ENCODE measurements at regions not wholly inside any gene's neighbourhood (a gene's known extent, or its start where the extent isn't known, plus 50 kb on each side); places are given as distances from the start of the nearest gene placed in this dataset.

DNA sequence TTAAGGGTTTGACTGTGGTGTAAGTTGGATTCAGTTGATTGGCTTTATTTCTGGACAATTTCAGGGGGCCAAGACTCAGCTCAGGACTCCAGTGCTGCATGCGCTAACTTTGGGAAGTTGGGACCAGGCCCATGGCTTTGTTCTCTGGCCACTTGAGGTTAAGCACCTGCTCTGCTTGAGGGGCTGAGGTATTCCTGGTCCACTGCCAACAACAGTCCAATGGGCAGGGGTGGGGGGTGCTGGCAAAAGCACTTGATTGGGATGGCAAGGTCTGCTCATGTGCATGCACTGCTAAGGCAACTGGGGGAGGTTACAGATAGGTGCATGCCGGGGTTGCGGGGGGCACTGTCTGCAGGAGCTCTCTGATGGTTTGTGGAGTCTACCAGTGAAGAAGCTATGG lies 52.6 kb upstream of the ASB17 start:
- TF ChIP-seq, protein P1, sequence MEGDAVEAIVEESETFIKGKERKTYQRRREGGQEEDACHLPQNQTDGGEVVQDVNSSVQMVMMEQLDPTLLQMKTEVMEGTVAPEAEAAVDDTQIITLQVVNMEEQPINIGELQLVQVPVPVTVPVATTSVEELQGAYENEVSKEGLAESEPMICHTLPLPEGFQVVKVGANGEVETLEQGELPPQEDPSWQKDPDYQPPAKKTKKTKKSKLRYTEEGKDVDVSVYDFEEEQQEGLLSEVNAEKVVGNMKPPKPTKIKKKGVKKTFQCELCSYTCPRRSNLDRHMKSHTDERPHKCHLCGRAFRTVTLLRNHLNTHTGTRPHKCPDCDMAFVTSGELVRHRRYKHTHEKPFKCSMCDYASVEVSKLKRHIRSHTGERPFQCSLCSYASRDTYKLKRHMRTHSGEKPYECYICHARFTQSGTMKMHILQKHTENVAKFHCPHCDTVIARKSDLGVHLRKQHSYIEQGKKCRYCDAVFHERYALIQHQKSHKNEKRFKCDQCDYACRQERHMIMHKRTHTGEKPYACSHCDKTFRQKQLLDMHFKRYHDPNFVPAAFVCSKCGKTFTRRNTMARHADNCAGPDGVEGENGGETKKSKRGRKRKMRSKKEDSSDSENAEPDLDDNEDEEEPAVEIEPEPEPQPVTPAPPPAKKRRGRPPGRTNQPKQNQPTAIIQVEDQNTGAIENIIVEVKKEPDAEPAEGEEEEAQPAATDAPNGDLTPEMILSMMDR (IDR thresholded peaks at IDR 0.05; ENCODE audit: low read depth, low read length, missing control alignments), result no peak

DNA sequence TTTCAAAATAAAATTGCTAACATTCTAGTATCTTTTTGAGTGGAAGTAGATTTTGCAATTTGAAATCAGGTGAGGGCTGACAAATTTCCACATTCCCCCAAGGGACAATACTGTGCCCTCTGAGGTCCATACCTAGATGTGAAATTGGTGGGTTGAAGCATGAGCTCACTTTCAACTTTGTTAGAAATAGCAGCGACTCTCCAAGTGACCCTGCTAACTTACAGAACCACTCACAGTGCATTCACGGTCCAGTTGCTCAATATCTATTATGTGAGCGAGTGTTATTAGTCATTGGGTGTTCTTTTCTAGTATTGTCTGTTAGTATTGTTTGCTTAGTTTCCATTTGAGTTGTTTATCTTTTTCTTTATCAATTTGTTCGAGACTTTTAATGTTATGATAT lies 53.6 kb upstream of the ASB17 start:
- TF ChIP-seq, protein P1 (IDR thresholded peaks at IDR 0.05; ENCODE audit: low read depth, low read length, missing control alignments), result no peak
- DNase-seq (ENCODE audit: extremely low read depth, low read depth), result no peak
- no peak overlapping the region for H3K4me3 ChIP-seq (replicated peaks; ENCODE audit: low read depth, low read length)

More for the DNA sequence above, 52.6 kb upstream of the ASB17 start:
- no peak overlapping the region for H3K4me3 ChIP-seq (replicated peaks; ENCODE audit: low read depth, low read length)
- no peak for DNase-seq (ENCODE audit: extremely low read depth, low read depth)

DNA sequence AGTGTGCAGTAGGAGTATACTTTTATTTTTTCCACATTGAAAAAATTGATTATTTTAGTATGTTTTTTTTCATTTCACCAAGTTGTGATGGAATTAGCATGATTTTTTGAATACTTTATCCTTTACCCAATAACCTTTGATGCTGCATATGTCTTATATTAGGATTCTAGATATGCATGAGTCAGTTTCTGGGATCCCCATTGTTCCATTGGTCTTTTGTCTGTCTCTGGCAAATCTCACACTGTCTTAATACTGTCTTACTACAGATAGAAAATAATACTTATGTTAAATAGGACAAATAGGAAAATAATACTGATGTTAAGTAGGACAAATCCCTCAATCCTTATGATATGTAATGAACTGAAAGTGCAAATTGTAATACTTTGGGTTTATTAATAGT lies 54.3 kb upstream of the ASB17 start:
- no peak overlapping the region for H3K4me3 ChIP-seq (replicated peaks; ENCODE audit: low read depth, low read length)
- TF ChIP-seq, protein P1 (IDR thresholded peaks at IDR 0.05; ENCODE audit: low read depth, low read length, missing control alignments), result no peak

GRCh38 chr1:75989121-75989520 lies 56.9 kb upstream of the ASB17 start:
- no peak for DNase-seq (ENCODE audit: extremely low read depth, low read depth)
- H3K4me3 ChIP-seq (replicated peaks; ENCODE audit: low read depth, low read length), result no peak overlapping the region
- TF ChIP-seq, protein P1 (IDR thresholded peaks at IDR 0.05; ENCODE audit: low read depth, low read length, missing control alignments), result no peak

More for the DNA sequence above, 54.3 kb upstream of the ASB17 start:
- no peak for DNase-seq (ENCODE audit: extremely low read depth, low read depth)

DNA sequence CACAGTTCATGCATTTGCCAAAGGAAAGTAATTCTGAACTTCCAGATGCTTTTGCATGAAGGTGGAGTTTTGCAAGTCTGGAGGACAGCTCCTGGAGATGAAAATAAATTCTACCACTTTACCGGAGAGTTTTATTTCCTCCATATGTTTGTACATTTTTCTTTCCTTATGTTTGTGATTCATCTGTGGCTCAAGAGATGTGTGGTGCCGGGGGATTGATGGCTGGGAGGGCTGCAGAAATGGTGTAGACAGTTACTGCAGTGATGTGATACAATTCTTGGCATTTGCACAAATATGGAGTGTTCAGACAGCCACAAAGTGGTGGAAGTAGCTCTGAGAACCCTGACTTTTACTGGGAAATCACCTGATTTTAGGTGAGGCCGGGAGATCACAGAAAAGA lies 58.5 kb upstream of the ASB17 start:
- DNase-seq (ENCODE audit: extremely low read depth, low read depth), result no peak
- TF ChIP-seq, protein P1 (IDR thresholded peaks at IDR 0.05; ENCODE audit: low read depth, low read length, missing control alignments), result no peak

DNA sequence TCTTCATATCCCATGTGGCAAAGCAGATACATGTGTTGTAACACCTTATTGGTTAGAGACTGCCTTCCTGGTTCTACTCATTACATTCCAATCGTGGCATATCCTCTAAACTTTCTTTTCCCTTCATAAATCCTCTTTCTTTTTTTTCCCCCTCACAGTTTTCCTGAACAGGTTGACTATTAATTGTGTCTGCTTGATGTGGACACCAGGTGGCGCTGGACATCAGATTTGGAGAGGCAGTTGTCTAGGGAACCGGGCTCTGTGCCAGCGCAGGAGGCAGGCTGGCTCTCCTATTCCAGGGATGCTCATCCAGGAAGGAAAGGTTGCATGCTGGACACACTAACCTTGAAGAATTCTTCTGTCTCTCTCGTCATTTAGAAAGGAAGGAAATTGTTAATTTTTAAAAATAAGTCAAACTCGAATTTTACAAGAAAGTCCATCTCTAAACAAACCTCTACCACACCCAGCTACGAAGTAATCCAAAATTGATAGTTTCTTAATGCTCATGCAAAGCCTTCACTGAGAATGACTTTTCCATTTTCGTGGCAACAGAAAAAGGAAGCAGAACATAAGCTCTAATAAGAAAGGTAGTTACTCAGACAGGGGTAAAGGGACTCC lies 59.4 kb upstream of the ASB17 start:
- TF ChIP-seq, protein P1 (IDR thresholded peaks at IDR 0.05; ENCODE audit: low read depth, low read length, missing control alignments), result peak; percentile 77
- DNase-seq (ENCODE audit: extremely low read depth, low read depth), result peak; percentile 59
- no peak overlapping the region for H3K4me3 ChIP-seq (replicated peaks; ENCODE audit: low read depth, low read length)

More for the DNA sequence above, 58.5 kb upstream of the ASB17 start:
- H3K4me3 ChIP-seq (replicated peaks; ENCODE audit: low read depth, low read length), result no peak overlapping the region

GRCh38 chr1:75992312-75992711 lies 60.1 kb upstream of the ASB17 start:
- H3K4me3 ChIP-seq (replicated peaks; ENCODE audit: low read depth, low read length), result no peak overlapping the region
- TF ChIP-seq, protein P1 (IDR thresholded peaks at IDR 0.05; ENCODE audit: low read depth, low read length, missing control alignments), result no peak
- no peak for DNase-seq (ENCODE audit: extremely low read depth, low read depth)
